Stimulated activated CD4-positive, alpha-beta T cell treated with anti-CD3 and anti-CD28 coated beads, TNF-alpha, amount 100 ng/mL, for 24 hours (primary cell): ENCODE measurements at regions not wholly inside any gene's neighbourhood (a gene's known extent, or its start where the extent isn't known, plus 50 kb on each side); places are given as distances from the start of the nearest gene placed in this dataset.
"Not testable (repeated sequence)": the region's sequence is repeated elsewhere in the genome, so short reads cannot be mapped to it uniquely, and the experiment has no call there.

ENCODE experiments used
- DNase-seq, 3 experiments: peaks; one replicate each; pipeline ENCODE4 v3.0.0-alpha.2; 2020; ENCODE audit warnings: low read depth in 3 of 3

DNA sequence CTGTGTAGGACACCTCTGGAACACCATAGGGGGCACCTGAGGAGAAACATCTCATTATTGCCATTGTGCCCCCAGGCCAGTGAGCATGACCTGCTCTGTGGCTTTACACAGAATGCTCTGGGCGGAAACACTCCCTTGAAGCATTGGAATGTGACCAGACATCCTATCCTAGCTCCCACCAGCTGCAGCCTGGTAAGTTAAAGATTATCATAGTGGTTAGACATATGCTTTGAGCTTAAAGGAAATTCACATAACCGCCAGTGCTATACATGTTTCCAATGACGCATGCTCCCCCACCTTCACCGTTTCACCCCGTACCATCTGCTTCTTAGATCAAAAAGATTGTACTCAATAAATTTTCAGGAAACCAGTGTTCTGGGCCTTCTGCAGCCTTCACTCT, 217.7 kb upstream of the CENPE start:
- no peak for DNase-seq

DNA sequence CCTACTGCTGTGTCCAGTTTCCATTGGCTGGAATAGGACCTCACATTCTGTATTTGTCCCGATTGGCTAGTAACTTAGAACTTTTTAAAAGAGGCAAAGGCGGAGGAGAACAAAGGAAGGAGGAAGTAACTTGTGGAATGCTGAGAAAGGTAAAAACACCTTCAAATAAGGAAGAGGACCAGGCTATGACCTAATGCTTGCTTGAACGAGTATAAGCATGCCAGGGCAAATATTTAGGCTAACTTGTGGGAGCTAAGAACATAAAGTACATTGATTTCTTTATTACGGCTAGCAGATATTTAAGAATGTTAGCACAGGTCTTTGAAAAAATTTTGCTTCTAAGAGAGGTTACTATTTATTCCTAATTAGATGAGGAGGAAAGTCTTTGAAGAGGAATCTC, 214.5 kb upstream of the CENPE start:
- DNase-seq, result not testable (repeated sequence)

DNA sequence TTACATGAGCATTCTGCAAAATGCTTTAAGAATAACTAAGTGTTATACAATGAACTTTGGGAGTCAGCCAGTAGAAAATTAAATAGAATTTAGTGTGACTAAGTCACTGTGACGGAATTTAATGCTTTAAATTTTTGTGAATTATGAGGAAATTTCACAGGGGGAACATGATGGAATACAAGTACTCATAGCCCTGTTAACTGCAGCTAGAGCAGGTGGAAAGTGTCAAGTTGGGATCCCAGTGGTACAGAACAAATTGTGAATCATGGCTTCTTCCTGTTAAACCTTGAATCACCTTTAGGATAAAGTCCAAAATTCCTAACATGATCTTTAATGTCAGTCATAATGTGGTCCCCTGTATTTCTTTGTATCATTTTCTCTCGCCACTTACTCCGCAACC, 212.2 kb upstream of the CENPE start:
- no peak for DNase-seq

DNA sequence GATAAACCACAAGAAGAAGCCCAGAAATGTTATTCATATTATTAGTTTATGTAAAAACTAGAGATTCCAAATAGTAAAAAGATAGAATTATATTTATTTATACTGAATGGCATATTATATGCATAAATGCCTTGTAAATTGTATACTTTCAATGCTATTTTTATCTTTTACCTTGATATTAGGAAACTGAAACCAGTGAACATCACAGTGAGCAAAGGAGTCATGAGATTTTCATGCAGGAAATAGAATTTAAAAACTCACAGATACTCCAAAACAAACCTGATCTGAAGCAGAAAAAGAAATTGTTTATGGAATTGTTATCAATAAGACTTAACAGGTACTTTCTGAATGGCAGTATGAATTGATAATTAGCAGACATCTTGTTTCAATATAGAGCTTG, 207.3 kb upstream of the CENPE start:
- DNase-seq, result no peak

DNA sequence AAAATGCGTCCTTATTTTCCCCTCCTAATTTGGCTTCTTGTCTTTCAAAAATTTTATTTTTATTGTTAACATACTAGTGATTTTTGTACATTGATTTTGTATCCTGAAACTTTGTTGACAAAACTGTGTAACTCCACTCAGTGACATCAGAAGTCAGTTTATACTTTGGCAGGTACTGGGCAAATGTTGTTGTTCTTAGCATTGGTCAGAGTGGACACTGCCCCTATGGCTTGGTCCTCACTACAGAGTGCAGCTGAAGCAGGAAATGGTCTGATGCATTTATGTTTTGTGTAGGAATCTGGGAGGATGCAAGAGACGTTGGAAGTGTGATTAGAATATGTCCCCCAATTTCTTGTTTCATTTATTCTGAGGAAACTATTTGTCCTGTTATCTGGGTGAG, 205.5 kb upstream of the CENPE start:
- no peak for DNase-seq

DNA sequence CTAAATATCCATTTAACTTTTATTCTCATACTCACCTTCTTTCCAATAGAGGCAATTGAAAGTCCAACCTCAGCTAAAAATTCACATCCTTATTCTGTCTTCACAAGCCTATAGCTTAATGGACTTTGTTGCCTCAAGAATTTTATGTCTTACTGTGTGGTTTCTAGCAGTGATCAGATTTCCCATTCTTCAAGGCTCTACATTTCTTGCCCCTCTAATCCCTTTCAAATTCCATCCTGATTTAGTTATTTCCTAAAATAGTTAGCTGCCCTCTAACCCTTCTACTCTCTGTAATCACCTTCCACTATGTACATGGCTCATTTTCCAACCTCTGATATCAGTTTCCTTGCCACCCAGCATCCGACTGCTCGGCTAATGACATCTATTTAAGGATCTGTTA, 204.1 kb upstream of the CENPE start:
- DNase-seq, result no peak

DNA sequence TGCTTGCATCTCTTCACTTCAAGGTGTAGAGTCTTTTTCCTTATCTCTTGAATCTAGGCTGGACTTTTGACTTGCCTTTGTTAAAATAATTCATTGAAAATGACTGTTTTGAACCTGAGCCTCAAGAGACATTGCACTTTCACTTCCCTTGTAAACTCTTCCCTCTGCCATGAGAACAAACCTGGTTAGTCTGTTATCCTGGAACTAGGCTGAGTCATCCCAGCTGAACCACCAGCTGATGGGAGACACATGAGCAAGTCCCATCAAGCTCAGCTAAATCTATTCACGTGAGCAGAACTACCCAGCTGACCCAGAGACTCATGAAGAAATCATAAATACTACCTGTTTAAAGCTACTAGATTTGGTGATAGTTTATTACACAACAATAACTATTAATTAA, 202.3 kb upstream of the CENPE start:
- DNase-seq, result no peak

DNA sequence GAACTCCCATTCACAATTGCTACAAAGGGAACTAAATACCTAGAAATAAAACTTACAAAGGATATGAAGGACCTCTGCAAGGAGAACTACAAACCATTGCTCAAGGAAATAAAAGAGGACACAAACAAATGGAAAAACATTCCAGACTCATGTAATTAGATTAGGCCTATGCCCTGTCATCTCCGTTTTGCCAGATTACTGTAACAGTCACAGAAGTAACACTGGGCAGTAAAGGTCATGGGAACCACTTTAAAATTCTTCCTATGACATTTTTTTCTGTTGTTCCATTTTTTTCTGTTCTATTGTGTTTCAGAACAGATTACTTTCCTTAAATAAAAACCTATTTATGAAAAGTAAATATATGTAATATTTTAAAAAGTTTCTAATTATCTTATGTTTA, 199.4 kb upstream of the CENPE start:
- DNase-seq, result no peak

DNA sequence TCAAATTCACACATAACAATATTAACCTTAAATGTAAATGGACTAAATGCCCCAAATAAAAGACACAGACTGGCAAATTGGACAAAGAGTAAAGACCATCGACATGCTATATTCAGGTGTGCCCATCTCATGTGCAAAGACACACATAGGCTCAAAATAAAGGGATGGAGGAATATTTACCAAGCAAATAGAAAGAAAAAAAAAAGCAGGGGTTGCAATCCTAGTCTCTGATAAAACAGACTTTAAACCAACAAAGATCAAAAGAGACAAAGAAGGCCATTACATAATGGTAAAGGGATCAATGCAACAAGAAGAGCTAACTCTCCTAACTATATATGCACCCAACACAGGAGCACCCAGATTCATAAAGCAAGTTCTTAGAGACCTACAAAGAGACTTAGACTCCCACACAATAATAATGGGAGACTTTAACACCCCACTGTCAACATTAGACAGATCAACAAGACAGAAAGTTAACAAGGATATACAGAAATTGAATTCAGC, 189.4 kb upstream of the CENPE start:
- DNase-seq, result not testable (repeated sequence)

DNA sequence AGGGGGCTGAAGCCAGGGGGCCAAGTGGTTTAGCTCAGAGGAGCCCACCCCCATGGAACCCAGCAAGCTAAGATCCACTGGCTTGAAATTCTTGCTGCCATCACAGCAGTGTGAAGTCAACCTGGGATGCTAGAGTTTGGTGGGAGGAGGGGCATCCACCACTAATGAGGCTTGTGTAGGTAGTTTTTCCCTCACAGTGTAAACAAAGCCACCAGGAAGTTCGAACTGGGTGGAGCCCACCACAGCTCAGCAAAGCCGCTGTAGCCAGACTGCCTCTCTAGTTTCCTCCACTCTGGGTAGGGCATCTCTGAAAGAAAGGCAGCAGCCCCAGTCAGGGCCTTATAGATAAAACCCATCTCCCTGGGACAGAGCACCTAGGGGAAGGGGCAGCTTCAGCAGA, 187.4 kb upstream of the CENPE start:
- DNase-seq, result not testable (repeated sequence)

DNA sequence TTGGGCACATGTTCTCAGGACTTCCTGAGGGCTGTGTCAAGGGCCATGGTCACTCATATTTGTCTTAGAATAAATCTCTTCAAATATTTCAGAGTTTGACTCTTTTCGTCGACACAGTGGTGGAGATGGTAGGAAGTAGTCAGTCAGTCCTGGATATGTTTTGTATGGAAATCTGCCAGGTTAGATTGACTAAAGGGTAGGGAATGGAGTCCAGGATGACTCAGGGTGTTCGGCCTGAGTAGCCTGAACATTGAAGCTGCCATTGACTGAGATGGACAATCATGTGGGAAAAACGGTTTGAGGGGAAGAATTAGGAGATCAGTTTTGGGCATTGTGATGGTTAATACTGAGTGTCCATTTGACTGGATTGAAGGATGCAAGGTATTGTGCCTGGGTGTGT, 177.1 kb upstream of the CENPE start:
- no peak for DNase-seq

DNA sequence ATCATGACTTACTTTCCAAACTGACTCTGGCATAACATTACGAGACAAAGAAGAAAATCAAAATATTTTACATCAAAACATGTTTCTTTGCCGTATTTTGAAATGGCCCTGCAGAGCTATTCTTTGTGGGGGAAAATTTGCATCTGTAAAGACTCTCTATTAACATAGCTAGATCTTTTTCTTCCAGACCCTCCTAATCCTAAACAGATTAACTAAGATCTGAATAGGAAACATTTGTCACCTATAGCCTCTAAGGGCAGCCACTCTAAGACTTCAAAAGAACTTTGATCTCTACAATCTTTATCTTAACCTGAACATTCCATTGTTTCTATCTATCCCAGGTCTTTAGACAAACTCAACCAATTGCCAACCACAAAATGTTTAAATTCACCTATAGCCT, 176.6 kb upstream of the CENPE start:
- no peak for DNase-seq

DNA sequence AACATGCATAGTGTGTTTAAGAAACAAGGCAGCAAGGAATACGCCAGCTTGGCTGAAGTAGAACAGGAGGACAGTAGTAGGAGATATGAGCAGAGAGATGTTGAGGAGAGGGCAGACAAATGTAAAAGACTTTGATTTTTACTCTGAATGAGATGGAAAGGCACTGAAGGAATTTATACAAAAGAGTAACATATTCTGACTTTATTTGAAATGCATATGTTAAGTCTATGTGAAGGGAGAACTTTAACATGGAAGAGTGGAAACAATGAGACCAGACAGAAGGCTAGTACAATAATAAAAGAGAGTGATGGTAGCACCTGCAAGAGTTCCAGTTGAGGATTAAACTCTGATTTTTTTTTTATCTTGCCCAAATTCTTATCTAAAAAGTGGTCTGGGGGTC, 176.2 kb upstream of the CENPE start:
- DNase-seq, result no peak

DNA sequence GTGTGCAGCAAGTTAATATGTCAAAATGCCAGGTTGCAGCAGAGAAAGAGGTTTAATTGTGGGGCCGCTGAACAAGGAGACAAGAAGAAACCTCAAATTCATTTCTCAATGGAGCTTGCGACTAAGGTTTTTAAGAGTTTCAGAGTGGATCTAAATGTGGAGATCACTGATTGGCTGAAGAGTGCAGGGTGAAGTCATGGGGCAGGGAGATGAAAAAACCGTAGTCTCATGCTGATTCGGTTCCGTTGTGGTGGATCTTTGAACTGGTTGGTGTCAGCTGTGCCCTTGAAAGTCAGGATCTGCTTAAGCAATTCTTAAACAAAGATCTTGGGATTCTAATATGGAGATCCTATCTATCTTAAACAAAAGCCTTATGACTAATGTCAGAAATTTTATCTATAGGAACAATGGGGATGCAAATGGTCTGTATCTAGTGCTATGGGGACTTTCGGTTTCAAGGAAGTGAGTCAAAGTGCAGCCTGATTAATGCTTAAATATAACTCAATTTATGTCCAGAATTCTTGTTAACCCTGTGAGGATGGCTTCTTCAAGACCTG, 173.9 kb upstream of the CENPE start:
- no peak for DNase-seq

DNA sequence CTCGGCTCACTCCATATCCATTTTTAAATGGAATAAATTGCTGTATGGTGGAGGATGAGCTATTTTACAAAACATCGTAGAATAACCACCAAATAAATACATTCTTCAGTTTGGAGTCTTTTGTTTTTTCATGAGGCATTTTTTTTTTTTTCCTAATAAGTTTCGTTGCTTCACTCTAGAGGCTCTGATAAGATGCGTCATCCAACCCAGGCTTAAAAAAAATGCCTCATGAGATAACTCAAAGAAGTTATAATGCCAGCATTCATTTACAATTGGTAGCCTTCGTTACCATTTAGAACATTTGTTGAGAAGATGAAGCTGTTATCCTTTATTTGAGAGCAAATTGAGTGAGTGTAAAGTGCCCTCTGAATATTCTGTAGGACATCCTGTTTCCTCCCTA, 172.2 kb upstream of the CENPE start:
- no peak for DNase-seq

DNA sequence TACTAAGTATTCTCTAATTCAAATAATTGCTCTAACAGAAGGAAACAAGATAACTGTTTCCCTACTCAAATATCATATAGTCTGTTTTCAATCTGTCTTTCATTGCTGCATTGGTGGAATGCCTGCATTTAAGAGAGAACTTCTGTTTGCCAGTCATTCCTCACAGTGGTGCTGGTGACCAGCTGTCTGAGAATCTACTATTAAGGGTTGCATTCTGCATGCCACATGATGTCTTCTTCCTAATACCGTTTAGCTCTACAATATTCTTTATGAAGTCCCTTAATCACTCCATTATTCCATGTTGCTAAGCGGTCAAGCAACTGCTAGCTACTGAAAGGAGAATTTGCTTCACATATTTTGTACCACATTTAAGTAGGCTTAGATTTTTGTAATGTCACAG, 167.1 kb upstream of the CENPE start:
- DNase-seq, result no peak

DNA sequence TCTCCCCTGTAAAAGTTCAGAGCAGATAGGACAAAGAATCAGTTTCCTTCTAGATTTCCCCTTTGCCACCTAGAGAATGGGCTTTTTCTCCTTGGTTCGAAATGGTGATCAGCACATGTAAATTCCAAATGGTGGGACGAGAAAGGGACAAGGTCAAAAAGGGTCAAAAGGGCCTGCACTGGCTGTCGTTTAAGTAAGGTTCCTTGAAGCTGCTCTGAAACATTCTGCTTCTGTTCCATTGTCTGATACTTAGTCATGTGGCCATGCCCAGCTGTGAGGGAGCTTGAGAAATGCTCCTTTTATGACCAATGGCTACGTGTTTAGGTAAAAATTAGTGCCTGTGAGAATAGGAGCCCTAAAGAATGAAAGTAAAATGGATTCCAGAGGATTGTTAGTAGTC, 165.9 kb upstream of the CENPE start:
- no peak for DNase-seq

DNA sequence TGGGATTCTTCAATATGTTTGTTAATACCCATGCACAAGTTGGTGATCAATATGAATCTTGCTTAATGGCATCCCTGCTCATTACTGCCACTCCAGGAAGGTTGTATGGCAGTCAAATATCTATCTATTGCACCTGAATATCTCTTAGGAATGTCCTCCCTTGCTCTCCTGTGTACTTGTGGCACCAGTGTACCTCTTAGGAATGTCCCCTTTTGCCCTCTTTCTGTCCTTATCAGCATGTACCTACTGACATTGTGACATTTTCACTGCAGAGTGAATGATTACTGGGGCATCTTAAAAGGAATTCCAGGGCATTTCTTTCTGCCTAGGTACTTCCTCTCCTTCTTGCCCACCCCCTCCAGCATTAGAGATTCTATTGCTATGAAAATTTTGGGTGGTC, 163.8 kb upstream of the CENPE start:
- DNase-seq, result no peak

DNA sequence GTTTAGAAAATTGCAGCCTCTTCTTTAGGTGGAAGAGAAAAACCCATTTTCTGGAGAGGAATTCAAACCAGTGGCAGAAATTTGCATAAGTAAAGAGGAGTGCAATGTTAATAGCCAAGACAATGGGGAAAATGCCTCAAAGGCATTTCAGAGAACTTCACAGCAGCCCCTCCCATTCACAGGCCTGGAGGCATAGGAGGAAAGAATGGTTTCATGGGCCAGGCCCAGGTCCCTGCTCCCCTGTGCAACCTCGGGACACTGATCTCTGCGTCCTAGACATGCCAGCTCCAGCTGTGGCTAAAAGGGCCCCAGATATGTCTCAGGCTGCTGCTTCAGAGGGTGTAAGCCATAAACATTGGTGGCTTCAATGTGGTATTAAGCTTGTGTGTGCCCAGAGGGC, 161.8 kb upstream of the CENPE start:
- DNase-seq, result no peak

DNA sequence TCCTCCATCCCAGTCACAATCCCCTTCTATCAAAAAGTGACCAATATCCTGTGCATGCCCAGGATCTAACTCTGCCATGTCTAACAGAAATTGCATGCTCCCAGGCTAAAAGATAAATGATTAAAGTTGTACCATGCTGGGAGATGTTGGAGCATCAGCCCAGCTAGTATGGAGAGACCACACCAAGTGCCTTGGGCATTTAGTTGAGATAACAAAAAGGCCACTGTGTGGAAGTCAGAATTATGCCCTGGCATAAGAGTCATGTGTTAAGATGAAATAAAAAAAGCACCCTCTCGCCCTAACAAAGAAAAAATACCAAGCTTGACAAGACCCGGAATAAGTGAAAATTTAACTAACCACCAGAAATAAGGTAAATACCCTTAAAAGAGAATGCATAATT, 155.9 kb upstream of the CENPE start:
- DNase-seq, result no peak

DNA sequence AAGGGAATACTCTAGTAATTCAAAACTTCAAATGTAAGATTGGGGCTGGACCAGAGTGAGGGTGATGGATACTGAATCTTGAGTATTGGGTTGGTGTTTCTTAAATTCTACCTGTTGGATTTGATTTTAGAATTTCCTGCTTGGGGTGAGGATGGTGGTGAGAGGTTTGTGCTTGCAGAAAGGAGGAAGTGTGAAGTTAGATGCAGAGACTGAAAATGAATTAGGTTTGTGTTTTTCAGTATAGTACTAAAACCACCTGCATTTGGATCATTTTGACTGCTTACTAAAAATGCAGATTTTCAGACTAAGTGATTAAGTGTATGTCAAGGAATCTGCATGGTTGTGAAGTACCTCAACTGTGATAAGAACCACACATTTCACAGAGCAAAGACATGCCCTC, 131.5 kb upstream of the CENPE start:
- DNase-seq, result no peak

DNA sequence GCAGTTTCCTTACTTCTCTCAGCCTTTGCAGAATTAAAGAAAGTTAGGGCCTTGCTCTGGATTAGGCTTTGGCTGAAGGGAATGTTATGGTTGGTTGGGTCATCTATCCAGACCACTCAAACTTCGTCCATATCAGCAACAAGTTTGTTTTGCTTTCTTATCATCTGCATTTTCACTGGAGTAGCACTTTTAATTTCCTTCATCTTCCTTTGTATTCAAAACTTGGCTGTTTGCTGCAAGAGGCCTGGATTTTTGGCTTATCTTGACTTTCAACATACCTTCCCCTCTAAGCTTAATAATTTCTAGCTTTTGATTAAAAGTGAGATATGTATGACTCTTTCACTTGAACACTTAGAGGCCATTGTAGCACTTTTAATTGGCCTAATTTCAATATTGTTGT, 126.7 kb upstream of the CENPE start:
- no peak for DNase-seq

DNA sequence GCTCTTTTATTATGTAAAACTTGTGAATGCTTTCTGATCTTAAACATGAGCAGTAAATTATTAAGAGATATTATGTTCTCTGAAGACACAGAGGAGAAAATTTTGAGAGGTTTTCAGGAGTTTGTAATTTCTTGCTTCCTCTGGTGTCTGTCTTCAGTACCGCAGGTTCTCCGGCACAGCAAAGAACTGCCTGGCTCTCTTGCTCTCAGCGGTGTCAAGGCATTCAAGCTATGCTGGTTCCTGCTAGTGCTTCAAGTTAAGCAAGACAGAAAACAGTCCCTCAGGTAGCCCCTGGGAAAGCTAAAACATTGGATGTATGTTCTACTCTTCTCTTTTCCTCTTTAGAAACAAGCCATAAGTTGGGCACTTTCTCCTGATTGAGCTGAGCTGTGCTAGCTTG, 120.2 kb upstream of the CENPE start:
- DNase-seq, result no peak

DNA sequence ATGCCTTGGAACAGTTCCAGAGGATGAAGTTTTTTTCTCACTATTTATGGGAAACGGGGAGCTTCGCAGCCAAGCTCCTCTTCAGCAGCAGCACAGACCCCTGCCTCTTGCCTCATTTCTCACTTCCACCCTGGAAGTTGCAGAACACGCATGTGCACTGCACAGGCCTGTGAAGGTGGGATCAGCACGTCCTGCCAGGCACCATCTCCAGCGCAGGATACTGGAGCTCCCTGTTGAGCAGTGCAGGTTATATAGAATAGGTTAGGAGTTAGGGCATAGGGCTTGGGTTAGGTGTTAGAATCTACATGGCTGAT, 110.1 kb upstream of the CENPE start:
- no peak for DNase-seq
